RPMI7951 (cell line): ENCODE measurements at regions not wholly inside any gene's neighbourhood (a gene's known extent, or its start where the extent isn't known, plus 50 kb on each side); places are given as distances from the start of the nearest gene placed in this dataset.

ENCODE experiments used
- DNase-seq: peaks from one replicate; pipeline ENCODE4 v3.0.0-alpha.2; 2012; ENCODE audit warnings: low read depth

DNA sequence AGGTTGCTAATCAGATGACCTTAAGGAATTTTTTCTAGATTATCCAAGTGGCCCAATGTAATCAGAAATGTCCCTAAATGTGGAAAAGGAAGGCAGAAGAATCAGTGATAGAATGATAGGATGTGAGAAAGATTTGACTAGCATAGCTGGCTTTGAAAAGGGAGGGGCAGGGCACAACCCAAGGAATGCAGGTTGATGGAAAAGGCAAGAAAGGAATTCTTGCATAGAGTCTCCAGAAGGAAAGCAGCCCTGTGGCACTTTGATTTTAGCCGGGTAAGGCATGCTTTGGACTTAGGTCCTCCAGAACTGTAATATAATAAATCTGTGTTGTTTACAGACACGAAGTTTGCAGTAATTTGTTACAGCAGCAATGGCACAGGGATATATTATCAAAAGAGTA lies 375.7 kb upstream of the B3GALT2 start:
- no peak for DNase-seq

DNA sequence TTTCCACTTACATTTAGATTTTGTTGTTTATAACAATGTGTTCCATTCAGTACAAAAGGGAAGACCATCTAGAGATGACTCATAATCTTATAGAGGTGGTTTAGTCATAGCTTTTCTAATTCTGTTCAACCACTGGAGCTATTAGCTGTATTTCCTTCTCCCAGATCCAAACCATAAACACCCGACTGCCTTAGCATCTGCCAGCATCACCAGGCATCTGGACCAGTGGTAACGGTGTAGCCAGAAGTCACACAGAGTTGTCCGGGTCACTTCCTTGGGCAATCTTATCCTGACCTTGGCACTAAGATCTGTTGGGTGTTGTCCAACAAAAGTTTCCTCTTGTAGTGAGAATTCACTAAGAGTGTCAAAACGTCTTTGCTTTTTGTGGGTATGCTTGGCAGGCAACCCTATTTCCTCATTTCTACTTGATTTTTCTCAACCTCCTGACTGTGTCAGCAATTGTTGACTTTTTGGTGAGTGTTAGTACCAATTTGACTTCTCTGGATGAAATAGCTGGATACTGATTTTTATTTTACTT lies 372.1 kb upstream of the B3GALT2 start:
- DNase-seq, result peak; percentile 69

- DNase-seq, result no peak
Observed at GRCh38 chr1:193555662-193556441, 369.4 kb upstream of the B3GALT2 start.

- DNase-seq, result no peak
Observed at GRCh38 chr1:193553564-193553963, 367.2 kb upstream of the B3GALT2 start.

GRCh38 chr1:193552274-193552673 lies 365.9 kb upstream of the B3GALT2 start:
- no peak for DNase-seq

- no peak for DNase-seq
Observed at GRCh38 chr1:193549081-193549480, 362.7 kb upstream of the B3GALT2 start.

DNA sequence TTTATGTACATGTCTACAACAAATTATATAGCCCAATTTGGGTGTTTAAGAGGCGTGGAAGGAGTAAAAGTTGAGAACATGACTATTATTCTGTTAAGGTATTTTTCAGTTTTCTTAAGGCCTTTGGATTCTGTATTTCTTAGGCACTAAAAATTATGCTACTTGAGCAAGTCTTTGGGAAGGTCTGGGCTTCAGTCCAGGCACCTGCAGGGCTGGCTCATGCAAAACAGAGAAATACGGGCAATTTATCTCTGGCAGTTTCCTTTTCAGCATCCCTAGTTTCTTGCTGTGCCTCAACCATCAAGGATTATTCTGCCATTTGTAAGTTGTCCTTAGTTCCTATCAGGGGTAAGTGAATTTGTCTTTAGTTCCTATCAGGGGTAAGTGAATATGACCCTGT lies 358.8 kb upstream of the B3GALT2 start:
- no peak for DNase-seq

DNA sequence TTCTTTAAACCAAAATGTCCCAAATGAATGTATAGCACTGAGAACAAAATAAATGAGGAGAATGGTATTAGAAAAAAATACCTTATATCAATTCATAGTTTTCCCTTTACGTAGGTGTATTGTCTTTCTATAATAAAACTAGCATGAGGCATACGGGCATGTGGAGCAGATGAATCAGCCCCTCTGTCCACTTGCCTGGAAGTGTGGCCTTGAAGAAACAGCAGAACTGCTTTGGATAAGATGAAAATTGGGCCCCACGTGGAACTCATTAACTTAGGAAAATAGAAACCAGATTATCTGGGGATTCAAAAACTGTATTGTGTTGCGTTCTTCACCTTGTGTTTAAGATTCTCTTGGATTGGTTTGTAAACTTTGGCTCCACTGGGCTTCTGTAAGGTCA lies 356.8 kb upstream of the B3GALT2 start:
- DNase-seq, result no peak

DNA sequence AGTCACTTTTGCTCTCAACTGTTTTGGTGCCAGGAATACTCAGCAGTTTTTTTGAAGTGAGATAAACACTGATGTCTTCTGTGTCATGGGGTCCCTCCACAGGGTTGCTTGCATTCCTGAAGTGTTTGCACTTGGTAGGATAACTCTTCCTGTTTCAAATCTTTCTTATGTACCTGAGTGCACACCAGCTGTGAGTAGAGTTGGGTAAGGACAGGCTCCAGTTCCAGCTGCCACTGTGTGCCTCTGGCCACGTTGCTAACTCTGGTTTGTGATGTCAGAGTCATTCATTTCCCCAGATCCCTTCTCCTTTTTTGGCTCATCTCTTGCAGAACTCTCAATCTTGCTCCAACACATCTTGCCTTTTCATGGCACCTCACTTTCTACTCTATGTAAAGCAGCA lies 356.3 kb upstream of the B3GALT2 start:
- DNase-seq, result no peak

- no peak for DNase-seq
Observed at GRCh38 chr1:193540511-193540910, 354.1 kb upstream of the B3GALT2 start.

GRCh38 chr1:193539731-193540459 lies 353.5 kb upstream of the B3GALT2 start:
- no peak for DNase-seq

DNA sequence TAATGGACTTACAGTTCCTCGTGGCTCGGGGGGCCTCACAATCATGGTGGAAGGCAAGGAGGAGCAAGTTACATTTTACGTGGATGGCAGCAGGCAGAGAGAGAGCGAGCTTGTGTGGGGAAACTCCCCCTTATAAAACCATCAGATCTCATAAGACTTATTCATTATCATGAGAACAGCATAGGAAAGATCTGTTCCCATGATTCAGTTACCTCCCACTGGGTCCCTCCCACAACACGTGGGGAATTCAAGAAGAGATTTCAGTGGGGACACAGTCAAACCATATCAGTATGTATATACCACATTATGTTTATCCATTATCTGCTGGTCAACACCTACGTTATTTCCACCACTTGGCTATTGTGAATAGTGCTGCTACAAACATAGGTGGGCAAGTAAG lies 352.3 kb upstream of the B3GALT2 start:
- no peak for DNase-seq

DNA sequence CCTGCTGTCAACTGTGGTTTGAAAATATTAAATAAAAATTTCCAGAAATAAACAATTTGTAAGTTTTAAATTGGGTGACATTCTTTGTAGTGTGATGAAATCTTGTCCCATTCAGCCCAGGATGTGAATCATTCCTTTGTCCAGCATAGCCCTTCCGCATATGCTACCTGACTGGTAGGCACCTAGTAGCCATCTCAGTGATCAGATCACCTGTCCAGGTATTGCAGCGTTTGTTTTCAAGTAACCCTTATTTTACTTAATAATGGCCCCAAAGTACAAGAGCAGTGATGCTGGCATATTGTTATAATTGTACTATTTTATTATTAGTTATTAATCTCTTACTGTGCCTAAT lies 351.6 kb upstream of the B3GALT2 start:
- DNase-seq, result no peak

DNA sequence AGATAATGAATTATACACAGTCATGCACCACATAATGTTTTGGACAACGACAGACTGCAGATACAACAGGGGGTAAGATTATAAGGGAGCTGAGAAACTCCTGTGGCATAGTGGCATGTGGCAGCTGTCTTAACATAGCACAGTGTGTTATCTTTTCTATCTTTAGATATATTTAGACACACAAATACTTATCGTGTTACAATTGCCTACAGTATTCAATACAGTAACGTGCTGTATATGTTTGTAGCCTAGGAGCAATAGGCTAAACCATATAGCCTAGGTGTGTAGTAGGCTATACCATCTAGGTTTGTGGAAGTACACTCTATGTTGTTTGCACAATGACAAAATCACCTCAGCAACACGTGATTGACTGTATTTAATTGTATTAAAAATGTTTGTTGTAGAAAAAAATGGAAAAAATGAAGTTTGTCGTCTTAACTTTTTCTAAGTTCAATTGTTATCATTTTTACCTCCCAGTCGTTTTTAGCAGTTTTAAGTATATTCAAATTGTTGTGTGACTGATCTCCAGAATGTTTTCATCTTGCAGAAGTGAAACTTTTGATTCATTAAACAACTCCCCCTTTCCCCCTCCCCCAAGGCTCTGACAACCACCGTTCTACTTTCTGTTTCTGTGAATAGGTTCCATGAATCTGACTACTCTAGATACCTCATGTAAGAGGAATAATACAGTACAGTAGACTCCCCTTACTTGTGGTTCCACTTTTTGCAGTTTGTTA lies 351.0 kb upstream of the B3GALT2 start:
- no peak for DNase-seq

- no peak for DNase-seq
Observed at GRCh38 chr1:193533853-193534252, 347.4 kb upstream of the B3GALT2 start.

- no peak for DNase-seq
Observed at GRCh38 chr1:193525917-193526710, 339.7 kb upstream of the B3GALT2 start.

DNA sequence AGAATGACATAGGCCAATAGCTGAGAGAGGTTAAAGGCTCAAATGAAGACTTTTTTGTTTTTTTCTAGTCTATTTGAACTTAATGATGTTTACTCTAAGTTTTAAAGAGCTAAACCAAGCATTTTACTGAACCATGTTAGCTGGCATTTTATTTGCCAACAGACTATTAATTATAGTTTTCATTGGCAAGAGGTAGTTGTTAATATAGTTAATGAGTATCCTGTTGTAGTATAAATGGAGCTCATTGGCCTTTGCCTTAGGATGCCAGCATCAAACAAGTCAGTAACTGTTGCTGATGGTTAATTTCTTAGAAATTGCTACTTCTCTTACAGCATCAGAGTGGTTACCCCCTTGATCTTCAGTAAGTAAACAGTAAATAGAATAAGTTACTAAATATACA lies 339.0 kb upstream of the B3GALT2 start:
- no peak for DNase-seq

DNA sequence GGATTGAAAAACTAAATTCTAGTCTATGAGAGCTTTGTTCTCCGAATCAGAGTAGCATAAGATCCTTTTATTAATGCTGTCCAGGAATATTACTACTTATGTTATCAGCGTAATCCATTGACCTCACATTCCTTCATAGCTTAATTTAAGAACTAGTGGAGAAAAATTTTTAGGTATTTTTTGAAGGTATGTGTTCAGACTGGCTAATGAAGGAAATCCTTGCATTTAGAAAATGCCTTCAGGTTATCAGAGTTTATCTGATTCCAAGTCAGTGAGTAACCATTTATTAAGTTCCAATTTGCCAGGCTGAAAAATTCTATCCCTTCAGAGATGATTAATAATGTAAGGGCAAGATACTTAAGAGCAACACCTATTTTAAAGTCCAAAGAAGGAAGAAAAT lies 338.2 kb upstream of the B3GALT2 start:
- DNase-seq, result no peak

GRCh38 chr1:193524021-193524420 lies 337.6 kb upstream of the B3GALT2 start:
- DNase-seq, result no peak

DNA sequence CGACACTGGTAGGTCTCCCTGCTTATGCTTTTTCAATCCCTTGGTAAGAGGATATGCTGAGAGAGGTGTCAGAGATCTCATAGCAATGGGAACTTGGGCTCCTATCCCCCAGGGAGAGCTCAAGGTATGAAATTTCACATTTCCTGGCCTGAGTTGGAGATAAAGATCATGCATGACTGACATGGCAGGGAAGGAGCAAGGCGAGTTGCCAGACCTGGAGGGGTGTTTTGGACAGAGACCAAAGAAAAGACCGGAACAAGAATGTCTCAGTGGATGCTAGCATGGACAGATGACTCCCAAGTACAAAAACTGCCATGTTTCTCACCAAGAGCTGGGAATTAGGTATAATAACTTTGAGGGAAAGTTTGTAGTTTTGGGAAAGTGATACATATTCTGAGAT lies 334.1 kb upstream of the B3GALT2 start:
- no peak for DNase-seq

GRCh38 chr1:193519922-193520321 lies 333.5 kb upstream of the B3GALT2 start:
- no peak for DNase-seq
